Lower lobe of right lung (tissue), 2 donors: ENCODE measurements at regions not wholly inside any gene's neighbourhood (a gene's known extent, or its start where the extent isn't known, plus 50 kb on each side); places are given as distances from the start of the nearest gene placed in this dataset.

ENCODE experiments used
- ATAC-seq, 2 donors: fragments of 200-7000 bp; cut with Tn5 transposase; one replicate each; pipeline ENCODE4 v1.9.1; 2020 to 2022; ENCODE audit warnings: mild to moderate bottlenecking in 2 of 2, moderate library complexity in 2 of 2
- DNase-seq: peaks from one replicate; pipeline ENCODE4 v3.0.0-alpha.2; 2020
- H3K27ac ChIP-seq: fragments of 200-600 bp; one replicate; pipeline ENCODE4 v1.8.0; 2022
- H3K27me3 ChIP-seq: fragments of 200-600 bp; one replicate; pipeline ENCODE4 v1.8.0; 2022; ENCODE audit warnings: low read depth
- H3K36me3 ChIP-seq: fragments of 200-600 bp; one replicate; pipeline ENCODE4 v1.8.0; 2022; ENCODE audit warnings: mild to moderate bottlenecking
- H3K4me1 ChIP-seq: fragments of 200-600 bp; one replicate; pipeline ENCODE4 v1.8.0; 2022
- H3K4me3 ChIP-seq: fragments of 200-600 bp; one replicate; pipeline ENCODE4 v1.8.0; 2022; ENCODE audit warnings: mild to moderate bottlenecking
- H3K9me3 ChIP-seq: fragments of 200-600 bp; one replicate; pipeline ENCODE4 v1.8.0; 2022
- intact Hi-C: fragments of 100-400 bp; cut with DNase I; formaldehyde crosslinking; loops from one replicate; pipeline ENCODE4 v1.11.0; 2022
- TF ChIP-seq, protein P1 (sequence below): fragments of 200-600 bp; IDR thresholded peaks from one replicate; pipeline ENCODE4 v1.8.0; 2022; ENCODE audit warnings: antibody characterized with exemption, mild to moderate bottlenecking
- donor health status: DM: no; HTN: yes; CAD: no; lungs with severe emphysema.

DNA sequence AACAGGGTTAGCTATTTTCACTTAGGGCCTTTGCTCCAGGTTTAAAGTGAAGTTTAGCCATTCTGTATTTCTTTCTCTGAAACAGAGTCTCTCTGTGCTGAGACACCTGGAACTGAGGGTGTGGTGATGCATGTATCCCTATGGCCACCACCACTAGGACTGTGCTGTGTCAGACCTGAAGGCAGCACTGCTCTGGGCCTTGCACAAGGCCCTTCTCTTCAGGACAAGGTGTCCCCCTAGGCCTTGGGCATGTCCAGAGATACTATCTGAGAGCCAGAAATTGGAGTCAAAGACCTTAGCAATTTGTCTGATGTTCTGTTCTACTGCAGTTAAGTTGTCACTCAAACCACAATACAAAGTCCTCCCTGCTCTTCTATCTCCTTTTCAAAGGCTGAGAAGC, 1649.2 kb downstream of the AMY1C start:
- no peaks in the 10 kb centered on the region for H3K4me1 ChIP-seq
- no peak overlapping the region for H3K4me3 ChIP-seq
- ATAC-seq: no peak
- intact Hi-C loops: no loop called here
- no peaks in the 10 kb centered on the region for H3K9me3 ChIP-seq
- DNase-seq: no peak
- no peaks in the 10 kb centered on the region for H3K36me3 ChIP-seq
- TF ChIP-seq, protein P1, sequence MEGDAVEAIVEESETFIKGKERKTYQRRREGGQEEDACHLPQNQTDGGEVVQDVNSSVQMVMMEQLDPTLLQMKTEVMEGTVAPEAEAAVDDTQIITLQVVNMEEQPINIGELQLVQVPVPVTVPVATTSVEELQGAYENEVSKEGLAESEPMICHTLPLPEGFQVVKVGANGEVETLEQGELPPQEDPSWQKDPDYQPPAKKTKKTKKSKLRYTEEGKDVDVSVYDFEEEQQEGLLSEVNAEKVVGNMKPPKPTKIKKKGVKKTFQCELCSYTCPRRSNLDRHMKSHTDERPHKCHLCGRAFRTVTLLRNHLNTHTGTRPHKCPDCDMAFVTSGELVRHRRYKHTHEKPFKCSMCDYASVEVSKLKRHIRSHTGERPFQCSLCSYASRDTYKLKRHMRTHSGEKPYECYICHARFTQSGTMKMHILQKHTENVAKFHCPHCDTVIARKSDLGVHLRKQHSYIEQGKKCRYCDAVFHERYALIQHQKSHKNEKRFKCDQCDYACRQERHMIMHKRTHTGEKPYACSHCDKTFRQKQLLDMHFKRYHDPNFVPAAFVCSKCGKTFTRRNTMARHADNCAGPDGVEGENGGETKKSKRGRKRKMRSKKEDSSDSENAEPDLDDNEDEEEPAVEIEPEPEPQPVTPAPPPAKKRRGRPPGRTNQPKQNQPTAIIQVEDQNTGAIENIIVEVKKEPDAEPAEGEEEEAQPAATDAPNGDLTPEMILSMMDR: no peak
- no peak overlapping the region for H3K27ac ChIP-seq
- H3K27me3 ChIP-seq: no peaks in the 10 kb centered on the region

DNA sequence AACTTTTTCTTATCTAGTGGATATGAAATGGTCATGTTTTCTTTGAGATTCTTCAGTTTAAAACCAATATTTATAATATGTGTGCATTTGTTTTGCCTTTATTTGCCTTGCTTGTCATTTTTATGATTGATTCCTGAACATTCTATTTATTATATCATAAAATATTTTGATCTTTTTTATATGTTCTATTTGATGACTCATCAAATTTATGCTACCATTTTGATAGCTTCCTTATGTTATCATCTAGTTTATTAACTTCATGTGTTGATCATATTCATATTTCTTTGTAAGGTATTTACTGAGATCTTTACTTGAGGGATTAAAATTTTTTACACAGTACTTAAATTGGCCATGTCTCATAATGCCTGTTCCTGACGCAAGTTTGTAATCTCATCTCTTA, 1650.0 kb downstream of the AMY1C start:
- TF ChIP-seq, protein P1: no peak
- DNase-seq (no peak), ATAC-seq (no peak)
- intact Hi-C loops: no loop called here
- H3K36me3 ChIP-seq: no peaks in the 10 kb centered on the region
- H3K4me3 ChIP-seq: no peak overlapping the region
- no peaks in the 10 kb centered on the region for H3K9me3 ChIP-seq
- H3K4me1 ChIP-seq: no peaks in the 10 kb centered on the region
- H3K27ac ChIP-seq: no peak overlapping the region
- H3K27me3 ChIP-seq: no peaks in the 10 kb centered on the region

DNA sequence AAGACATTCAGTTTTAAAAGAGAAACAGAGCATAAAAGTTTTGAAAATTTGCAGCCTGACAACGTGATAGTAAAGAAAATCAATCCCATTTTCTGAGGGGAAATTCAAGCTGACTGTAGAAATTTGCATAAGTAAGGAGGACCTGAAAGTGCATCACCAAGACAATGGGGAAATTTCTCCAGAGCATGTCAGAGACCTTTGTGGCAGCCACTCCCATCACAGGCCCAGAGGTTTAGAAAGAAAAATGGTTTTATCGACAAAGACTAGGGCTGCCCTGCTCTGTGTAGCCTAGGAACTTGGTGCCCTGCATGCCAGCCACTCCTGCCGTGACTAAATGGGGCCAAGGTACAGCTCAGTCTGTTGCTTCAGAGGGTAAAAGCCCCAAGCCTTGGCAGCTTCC, 1640.2 kb upstream of the PRMT6 start:
- TF ChIP-seq, protein P1: no peak
- Histone ChIP-seq H3K4me1 (no peaks in the 10 kb centered on the region), H3K9me3 (no peaks in the 10 kb centered on the region), H3K27ac (no peak overlapping the region), H3K4me3 (no peak overlapping the region), H3K36me3 (no peaks in the 10 kb centered on the region), H3K27me3 (no peaks in the 10 kb centered on the region)
- DNase-seq (no peak), ATAC-seq (no peak)
- intact Hi-C loops: no loop called here

DNA sequence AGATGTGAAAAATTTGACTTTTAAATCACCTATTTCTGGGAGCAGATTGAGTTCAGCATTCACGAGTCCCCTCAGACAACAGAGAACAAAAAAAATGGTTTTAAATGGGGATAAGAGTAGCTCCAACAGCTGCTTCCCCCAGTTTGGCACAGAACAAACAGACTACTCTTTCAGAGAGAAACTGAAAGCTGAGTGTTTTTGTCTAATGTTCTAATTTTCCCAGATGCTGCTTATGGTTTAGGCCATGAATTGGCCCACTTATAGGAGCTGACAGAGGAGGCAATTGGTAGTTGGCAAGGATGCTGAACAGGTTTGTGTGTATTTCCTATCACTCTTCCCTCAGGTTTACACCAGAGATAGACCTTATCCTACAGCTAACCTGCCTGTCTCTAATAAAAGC, 1637.4 kb upstream of the PRMT6 start:
- no peaks in the 10 kb centered on the region for H3K4me1 ChIP-seq
- no peaks in the 10 kb centered on the region for H3K27me3 ChIP-seq
- no peaks in the 10 kb centered on the region for H3K9me3 ChIP-seq
- DNase-seq: no peak
- no peak for ATAC-seq
- intact Hi-C loops: no loop called here
- no peaks in the 10 kb centered on the region for H3K36me3 ChIP-seq
- TF ChIP-seq, protein P1: no peak
- H3K4me3 ChIP-seq: no peak overlapping the region
- H3K27ac ChIP-seq: no peak overlapping the region

DNA sequence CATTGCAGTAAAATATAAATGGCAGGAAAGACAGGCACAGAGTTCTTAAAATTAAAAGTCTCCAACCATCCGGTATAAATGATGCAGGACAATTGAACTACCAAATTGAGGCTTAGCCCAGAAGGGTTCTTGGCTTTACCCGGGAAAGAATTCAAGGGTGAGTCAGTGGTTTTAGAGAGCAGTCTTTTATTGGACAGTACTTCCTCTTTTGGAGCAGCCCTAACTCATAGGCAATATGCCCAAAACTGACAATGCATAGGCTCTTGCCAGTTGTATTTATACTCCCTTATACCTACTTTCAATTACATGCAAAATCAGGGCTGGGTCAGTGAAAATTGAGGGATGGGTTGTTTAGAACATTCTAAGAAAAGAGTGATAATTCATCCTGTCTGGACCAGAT, 1628.9 kb upstream of the PRMT6 start:
- no peaks in the 10 kb centered on the region for H3K27me3 ChIP-seq
- H3K4me3 ChIP-seq: no peak overlapping the region
- TF ChIP-seq, protein P1: no peak
- no peak for ATAC-seq
- H3K9me3 ChIP-seq: no peaks in the 10 kb centered on the region
- DNase-seq: no peak
- intact Hi-C loops: no loop called here
- no peak overlapping the region for H3K27ac ChIP-seq
- H3K4me1 ChIP-seq: no peaks in the 10 kb centered on the region
- no peaks in the 10 kb centered on the region for H3K36me3 ChIP-seq
